ENCODE measurements at regions not wholly inside any gene's neighbourhood (a gene's known extent, or its start where the extent isn't known, plus 50 kb on each side); places are given as distances from the start of the nearest gene placed in this dataset.

GRCh38 chr5:124408738-124409453 lies 337.5 kb downstream of the ZNF608 start (continued):
- TF ChIP-seq CHD7 (IDR thresholded peaks at IDR 0.05; ENCODE audit: insufficient replicate concordance, low read length) (no peak), POU5F1 (IDR thresholded peaks at IDR 0.05; ENCODE audit: low read depth, low read length) (no peak), SIN3A (conservative IDR thresholded peaks at IDR 0.05 in 1 of 2, IDR thresholded peaks at IDR 0.05 in 1 of 2; ENCODE audit: low read depth in 1 of 2, low read length in 2 of 2) (no peak), JUND (IDR thresholded peaks at IDR 0.05; ENCODE audit: low read length) (no peak), ATF3 (IDR thresholded peaks at IDR 0.05; ENCODE audit: insufficient read depth, low read depth, low read length) (no peak), RNF2 (IDR thresholded peaks at IDR 0.05; ENCODE audit: borderline replicate concordance, low read depth, low read length, missing control alignments, poor library complexity, severe bottlenecking) (no peak), GTF2F1 (IDR thresholded peaks at IDR 0.05; ENCODE audit: borderline replicate concordance, low read depth, low read length) (no peak)

Data from H1 (cell line).